ENCODE measurements at regions not wholly inside any gene's neighbourhood (a gene's known extent, or its start where the extent isn't known, plus 50 kb on each side); places are given as distances from the start of the nearest gene placed in this dataset.

- Histone ChIP-seq H3K4me1 (ENCODE audit: control insufficient read depth, insufficient read depth, low read length) (peaks cover 26% of the 10 kb centered on the region), H3K27ac (ENCODE audit: low read depth, low read length) (peak overlapping the region; percentile 90), H3K36me3 (ENCODE audit: control insufficient read depth, insufficient read depth, low read length) (no peaks in the 10 kb centered on the region), H3K9ac (ENCODE audit: low read length) (peak overlapping the region; percentile 61), H3K27me3 (ENCODE audit: control insufficient read depth, insufficient read depth, low read length) (no peaks in the 10 kb centered on the region), H3K4me3 (ENCODE audit: low read length) (peak overlapping the region; percentile 64)
Measured at GRCh38 chr2:64859312-64860212, 129.6 kb upstream of the SLC1A4 start.

GRCh38 chr2:64860276-64860885 is 128.8 kb upstream of the SLC1A4 start:
- Histone ChIP-seq H3K36me3 (ENCODE audit: control insufficient read depth, insufficient read depth, low read length) (no peaks in the 10 kb centered on the region), H3K27me3 (ENCODE audit: control insufficient read depth, insufficient read depth, low read length) (no peaks in the 10 kb centered on the region), H3K4me1 (ENCODE audit: control insufficient read depth, insufficient read depth, low read length) (peaks cover 26% of the 10 kb centered on the region), H3K9ac (ENCODE audit: low read length) (peak overlapping the region; percentile 16), H3K4me3 (ENCODE audit: low read length) (no peak overlapping the region), H3K27ac (ENCODE audit: low read depth, low read length) (peak overlapping the region; percentile 90)

GRCh38 chr2:64860936-64861335 is 128.3 kb upstream of the SLC1A4 start:
- H3K4me1 ChIP-seq (ENCODE audit: control insufficient read depth, insufficient read depth, low read length), result peaks cover 28% of the 10 kb centered on the region
- no peak overlapping the region for H3K4me3 ChIP-seq (ENCODE audit: low read length)
- H3K27me3 ChIP-seq (ENCODE audit: control insufficient read depth, insufficient read depth, low read length), result no peaks in the 10 kb centered on the region
- H3K27ac ChIP-seq (ENCODE audit: low read depth, low read length), result peak overlapping the region; percentile 33
- H3K9ac ChIP-seq (ENCODE audit: low read length), result no peak overlapping the region
- H3K36me3 ChIP-seq (ENCODE audit: control insufficient read depth, insufficient read depth, low read length), result no peaks in the 10 kb centered on the region

GRCh38 chr2:64861452-64862397 is 127.5 kb upstream of the SLC1A4 start:
- no peaks in the 10 kb centered on the region for H3K36me3 ChIP-seq (ENCODE audit: control insufficient read depth, insufficient read depth, low read length)
- H3K9ac ChIP-seq (ENCODE audit: low read length), result no peak overlapping the region
- no peak overlapping the region for H3K27ac ChIP-seq (ENCODE audit: low read depth, low read length)
- no peaks in the 10 kb centered on the region for H3K27me3 ChIP-seq (ENCODE audit: control insufficient read depth, insufficient read depth, low read length)
- peaks cover 28% of the 10 kb centered on the region for H3K4me1 ChIP-seq (ENCODE audit: control insufficient read depth, insufficient read depth, low read length)
- H3K4me3 ChIP-seq (ENCODE audit: low read length), result no peak overlapping the region

- H3K4me1 ChIP-seq (ENCODE audit: control insufficient read depth, insufficient read depth, low read length), result peaks cover 19% of the 10 kb centered on the region
- H3K9ac ChIP-seq (ENCODE audit: low read length), result no peak overlapping the region
- no peak overlapping the region for H3K27ac ChIP-seq (ENCODE audit: low read depth, low read length)
- H3K4me3 ChIP-seq (ENCODE audit: low read length), result no peak overlapping the region
- no peaks in the 10 kb centered on the region for H3K36me3 ChIP-seq (ENCODE audit: control insufficient read depth, insufficient read depth, low read length)
- no peaks in the 10 kb centered on the region for H3K27me3 ChIP-seq (ENCODE audit: control insufficient read depth, insufficient read depth, low read length)
Measured at GRCh38 chr2:64862623-64863022, 126.6 kb upstream of the SLC1A4 start.

GRCh38 chr2:64863097-64863820 is 125.9 kb upstream of the SLC1A4 start:
- Histone ChIP-seq H3K4me3 (ENCODE audit: low read length) (no peak overlapping the region), H3K36me3 (ENCODE audit: control insufficient read depth, insufficient read depth, low read length) (no peaks in the 10 kb centered on the region), H3K27me3 (ENCODE audit: control insufficient read depth, insufficient read depth, low read length) (no peaks in the 10 kb centered on the region), H3K4me1 (ENCODE audit: control insufficient read depth, insufficient read depth, low read length) (peaks cover 13% of the 10 kb centered on the region), H3K27ac (ENCODE audit: low read depth, low read length) (no peak overlapping the region), H3K9ac (ENCODE audit: low read length) (no peak overlapping the region)

- Histone ChIP-seq H3K9ac (ENCODE audit: low read length) (peak overlapping the region; percentile 45), H3K36me3 (ENCODE audit: control insufficient read depth, insufficient read depth, low read length) (no peaks in the 10 kb centered on the region), H3K4me1 (ENCODE audit: control insufficient read depth, insufficient read depth, low read length) (peaks cover 2% of the 10 kb centered on the region), H3K27me3 (ENCODE audit: control insufficient read depth, insufficient read depth, low read length) (no peaks in the 10 kb centered on the region), H3K4me3 (ENCODE audit: low read length) (peak overlapping the region; percentile 71), H3K27ac (ENCODE audit: low read depth, low read length) (peak overlapping the region; percentile 83)
Measured at GRCh38 chr2:64865073-64865830, 123.9 kb upstream of the SLC1A4 start.

- no peak overlapping the region for H3K27ac ChIP-seq (ENCODE audit: low read depth, low read length)
- no peaks in the 10 kb centered on the region for H3K27me3 ChIP-seq (ENCODE audit: control insufficient read depth, insufficient read depth, low read length)
- peaks cover 2% of the 10 kb centered on the region for H3K4me1 ChIP-seq (ENCODE audit: control insufficient read depth, insufficient read depth, low read length)
- H3K9ac ChIP-seq (ENCODE audit: low read length), result no peak overlapping the region
- H3K36me3 ChIP-seq (ENCODE audit: control insufficient read depth, insufficient read depth, low read length), result no peaks in the 10 kb centered on the region
- H3K4me3 ChIP-seq (ENCODE audit: low read length), result peak overlapping the region; percentile 44
Measured at GRCh38 chr2:64865831-64866345, 123.3 kb upstream of the SLC1A4 start.

- Histone ChIP-seq H3K27me3 (ENCODE audit: control insufficient read depth, insufficient read depth, low read length) (no peaks in the 10 kb centered on the region), H3K9ac (ENCODE audit: low read length) (no peak overlapping the region), H3K27ac (ENCODE audit: low read depth, low read length) (no peak overlapping the region), H3K36me3 (ENCODE audit: control insufficient read depth, insufficient read depth, low read length) (no peaks in the 10 kb centered on the region), H3K4me3 (ENCODE audit: low read length) (no peak overlapping the region), H3K4me1 (ENCODE audit: control insufficient read depth, insufficient read depth, low read length) (peaks cover 2% of the 10 kb centered on the region)
Measured at GRCh38 chr2:64866797-64867196, 122.4 kb upstream of the SLC1A4 start.

- Histone ChIP-seq H3K4me3 (ENCODE audit: low read length) (no peak overlapping the region), H3K9ac (ENCODE audit: low read length) (no peak overlapping the region), H3K36me3 (ENCODE audit: control insufficient read depth, insufficient read depth, low read length) (no peaks in the 10 kb centered on the region), H3K4me1 (ENCODE audit: control insufficient read depth, insufficient read depth, low read length) (peaks cover 2% of the 10 kb centered on the region), H3K27me3 (ENCODE audit: control insufficient read depth, insufficient read depth, low read length) (no peaks in the 10 kb centered on the region), H3K27ac (ENCODE audit: low read depth, low read length) (no peak overlapping the region)
Measured at GRCh38 chr2:64867253-64867996, 121.8 kb upstream of the SLC1A4 start.

Measured in rectal smooth muscle tissue (tissue), 1 donor.